ENCODE measurements at regions not wholly inside any gene's neighbourhood (a gene's known extent, or its start where the extent isn't known, plus 50 kb on each side); places are given as distances from the start of the nearest gene placed in this dataset.
"Not testable (repeated sequence)": the region's sequence is repeated elsewhere in the genome, so short reads cannot be mapped to it uniquely, and the experiment has no call there.

GRCh38 chr14:39547845-39548244, 115.6 kb upstream of the FBXO33 start:
- no peaks in the 10 kb centered on the region; the same call in 1 of the 2 replicates for H3K9me3 ChIP-seq (ENCODE audit: control insufficient read depth, insufficient read depth, low read length)
- no peak overlapping the region for H3K9ac ChIP-seq (ENCODE audit: low read depth, low read length)
- no peaks in the 10 kb centered on the region for H3K27me3 ChIP-seq (ENCODE audit: control insufficient read depth, insufficient read depth, low read length)

GRCh38 chr14:39505812-39506211, 73.6 kb upstream of the FBXO33 start:
- H3K27me3 ChIP-seq (ENCODE audit: control insufficient read depth, insufficient read depth, low read length) = no peaks in the 10 kb centered on the region
- H3K36me3 ChIP-seq (ENCODE audit: control insufficient read depth, insufficient read depth, low read length) = no peaks in the 10 kb centered on the region
- H3K9ac ChIP-seq (ENCODE audit: low read depth, low read length) = no peak overlapping the region
- H3K27ac ChIP-seq (ENCODE audit: low read depth, low read length) = no peak overlapping the region
- no peak overlapping the region for H3K4me3 ChIP-seq (ENCODE audit: low read depth, low read length)
- no peaks in the 10 kb centered on the region for H3K4me1 ChIP-seq (ENCODE audit: control insufficient read depth, insufficient read depth, low read length)
- peaks cover 4% of the 10 kb centered on the region; the same call in 1 of the 2 replicates for H3K9me3 ChIP-seq (ENCODE audit: control insufficient read depth, insufficient read depth, low read length)

More at GRCh38 chr14:39547845-39548244, 115.6 kb upstream of the FBXO33 start:
- no peaks in the 10 kb centered on the region for H3K4me1 ChIP-seq (ENCODE audit: control insufficient read depth, insufficient read depth, low read length)
- no peak overlapping the region for H3K27ac ChIP-seq (ENCODE audit: low read depth, low read length)
- H3K36me3 ChIP-seq (ENCODE audit: control insufficient read depth, insufficient read depth, low read length) = no peaks in the 10 kb centered on the region
- no peak overlapping the region for H3K4me3 ChIP-seq (ENCODE audit: low read depth, low read length)

GRCh38 chr14:39500253-39500652, 68.0 kb upstream of the FBXO33 start:
- Histone ChIP-seq H3K4me1 (ENCODE audit: control insufficient read depth, insufficient read depth, low read length) (no peaks in the 10 kb centered on the region), H3K9ac (ENCODE audit: low read depth, low read length) (no peak overlapping the region), H3K9me3 (ENCODE audit: control insufficient read depth, insufficient read depth, low read length) (peaks cover 7% of the 10 kb centered on the region), H3K27ac (ENCODE audit: low read depth, low read length) (no peak overlapping the region), H3K27me3 (ENCODE audit: control insufficient read depth, insufficient read depth, low read length) (no peaks in the 10 kb centered on the region), H3K4me3 (ENCODE audit: low read depth, low read length) (no peak overlapping the region), H3K36me3 (ENCODE audit: control insufficient read depth, insufficient read depth, low read length) (no peaks in the 10 kb centered on the region)

- Histone ChIP-seq H3K27me3 (ENCODE audit: control insufficient read depth, insufficient read depth, low read length) (no peaks in the 10 kb centered on the region), H3K4me3 (ENCODE audit: low read depth, low read length) (no peak overlapping the region), H3K36me3 (ENCODE audit: control insufficient read depth, insufficient read depth, low read length) (no peaks in the 10 kb centered on the region), H3K9me3 (ENCODE audit: control insufficient read depth, insufficient read depth, low read length) (peaks cover 7% of the 10 kb centered on the region), H3K27ac (ENCODE audit: low read depth, low read length) (no peak overlapping the region), H3K4me1 (ENCODE audit: control insufficient read depth, insufficient read depth, low read length) (no peaks in the 10 kb centered on the region), H3K9ac (ENCODE audit: low read depth, low read length) (no peak overlapping the region)
Observed at GRCh38 chr14:39499514-39499913, 67.3 kb upstream of the FBXO33 start.

- not testable (repeated sequence) for H3K4me3 ChIP-seq (ENCODE audit: low read depth, low read length); H3K36me3 ChIP-seq (ENCODE audit: control insufficient read depth, insufficient read depth, low read length); H3K4me1 ChIP-seq (ENCODE audit: control insufficient read depth, insufficient read depth, low read length); H3K27ac ChIP-seq (ENCODE audit: low read depth, low read length); H3K27me3 ChIP-seq (ENCODE audit: control insufficient read depth, insufficient read depth, low read length); H3K9ac ChIP-seq (ENCODE audit: low read depth, low read length); H3K9me3 ChIP-seq (ENCODE audit: control insufficient read depth, insufficient read depth, low read length)
Observed at GRCh38 chr14:39497677-39498076, 65.4 kb upstream of the FBXO33 start.

GRCh38 chr14:39492267-39492666, 60.0 kb upstream of the FBXO33 start:
- Histone ChIP-seq H3K36me3 (ENCODE audit: control insufficient read depth, insufficient read depth, low read length) (no peaks in the 10 kb centered on the region), H3K9ac (ENCODE audit: low read depth, low read length) (no peak overlapping the region), H3K4me1 (ENCODE audit: control insufficient read depth, insufficient read depth, low read length) (peaks cover 22% of the 10 kb centered on the region), H3K27ac (ENCODE audit: low read depth, low read length) (no peak overlapping the region), H3K27me3 (ENCODE audit: control insufficient read depth, insufficient read depth, low read length) (no peaks in the 10 kb centered on the region), H3K4me3 (ENCODE audit: low read depth, low read length) (no peak overlapping the region; the same call in 1 of the 2 replicates), H3K9me3 (ENCODE audit: control insufficient read depth, insufficient read depth, low read length) (peaks cover 4% of the 10 kb centered on the region; the same call in 1 of the 2 replicates)

- no peaks in the 10 kb centered on the region for H3K36me3 ChIP-seq (ENCODE audit: control insufficient read depth, insufficient read depth, low read length)
- no peak overlapping the region for H3K27ac ChIP-seq (ENCODE audit: low read depth, low read length)
- no peaks in the 10 kb centered on the region for H3K9me3 ChIP-seq (ENCODE audit: control insufficient read depth, insufficient read depth, low read length)
- no peak overlapping the region for H3K4me3 ChIP-seq (ENCODE audit: low read depth, low read length)
- H3K27me3 ChIP-seq (ENCODE audit: control insufficient read depth, insufficient read depth, low read length) = no peaks in the 10 kb centered on the region
- H3K4me1 ChIP-seq (ENCODE audit: control insufficient read depth, insufficient read depth, low read length) = peaks cover 22% of the 10 kb centered on the region
- H3K9ac ChIP-seq (ENCODE audit: low read depth, low read length) = no peak overlapping the region
Observed at GRCh38 chr14:39491134-39491571, 58.9 kb upstream of the FBXO33 start.

- no peaks in the 10 kb centered on the region for H3K9me3 ChIP-seq (ENCODE audit: control insufficient read depth, insufficient read depth, low read length)
- peaks cover 22% of the 10 kb centered on the region for H3K4me1 ChIP-seq (ENCODE audit: control insufficient read depth, insufficient read depth, low read length)
- no peaks in the 10 kb centered on the region for H3K36me3 ChIP-seq (ENCODE audit: control insufficient read depth, insufficient read depth, low read length)
- H3K27me3 ChIP-seq (ENCODE audit: control insufficient read depth, insufficient read depth, low read length) = no peaks in the 10 kb centered on the region
- H3K4me3 ChIP-seq (ENCODE audit: low read depth, low read length) = no peak overlapping the region
- no peak overlapping the region for H3K27ac ChIP-seq (ENCODE audit: low read depth, low read length)
- H3K9ac ChIP-seq (ENCODE audit: low read depth, low read length) = no peak overlapping the region
Observed at GRCh38 chr14:39488600-39488999, 56.4 kb upstream of the FBXO33 start.

GRCh38 chr14:39483682-39484081, 51.4 kb upstream of the FBXO33 start:
- no peak overlapping the region for H3K9ac ChIP-seq (ENCODE audit: low read depth, low read length)
- H3K4me3 ChIP-seq (ENCODE audit: low read depth, low read length) = no peak overlapping the region
- H3K36me3 ChIP-seq (ENCODE audit: control insufficient read depth, insufficient read depth, low read length) = no peaks in the 10 kb centered on the region
- peaks cover under 1% of the 10 kb centered on the region; the same call in 1 of the 2 replicates for H3K4me1 ChIP-seq (ENCODE audit: control insufficient read depth, insufficient read depth, low read length)
- H3K9me3 ChIP-seq (ENCODE audit: control insufficient read depth, insufficient read depth, low read length) = no peaks in the 10 kb centered on the region
- no peaks in the 10 kb centered on the region for H3K27me3 ChIP-seq (ENCODE audit: control insufficient read depth, insufficient read depth, low read length)
- no peak overlapping the region for H3K27ac ChIP-seq (ENCODE audit: low read depth, low read length)

Data from HUES48 (cell line).